ENCODE measurements at regions not wholly inside any gene's neighbourhood (a gene's known extent, or its start where the extent isn't known, plus 50 kb on each side); places are given as distances from the start of the nearest gene placed in this dataset.
"Not testable (repeated sequence)": the region's sequence is repeated elsewhere in the genome, so short reads cannot be mapped to it uniquely, and the experiment has no call there.

DNA sequence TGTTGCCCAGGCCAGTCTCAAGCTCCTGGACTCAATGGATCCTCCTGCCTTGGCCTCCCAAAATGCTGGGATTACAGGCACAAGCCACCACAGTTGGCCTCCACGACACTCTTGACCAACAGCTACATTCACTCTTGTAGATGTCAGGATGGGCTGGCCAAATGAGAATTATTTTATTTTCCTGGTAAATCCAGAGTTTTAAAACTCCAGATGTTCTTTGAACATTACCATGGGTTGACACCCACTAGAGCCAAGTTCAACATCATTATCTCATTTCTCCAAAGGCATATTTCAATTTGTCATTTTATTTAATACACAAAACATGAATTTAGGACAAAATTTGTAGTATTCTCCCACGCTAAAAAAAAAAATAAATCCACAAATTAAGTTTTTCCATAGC, 56.5 kb upstream of the FOXN3 start:
- Mint-ChIP-seq H3K27me3 (no peaks in the 10 kb centered on the region), H3K9me3 (peaks cover 2% of the 10 kb centered on the region), H3K27ac (peak overlapping the region; percentile 65), H3K4me3 (no peak overlapping the region), H3K36me3 (peaks cover 34% of the 10 kb centered on the region), H3K4me1 (peaks cover 34% of the 10 kb centered on the region)
- DNase-seq, result no peak

DNA sequence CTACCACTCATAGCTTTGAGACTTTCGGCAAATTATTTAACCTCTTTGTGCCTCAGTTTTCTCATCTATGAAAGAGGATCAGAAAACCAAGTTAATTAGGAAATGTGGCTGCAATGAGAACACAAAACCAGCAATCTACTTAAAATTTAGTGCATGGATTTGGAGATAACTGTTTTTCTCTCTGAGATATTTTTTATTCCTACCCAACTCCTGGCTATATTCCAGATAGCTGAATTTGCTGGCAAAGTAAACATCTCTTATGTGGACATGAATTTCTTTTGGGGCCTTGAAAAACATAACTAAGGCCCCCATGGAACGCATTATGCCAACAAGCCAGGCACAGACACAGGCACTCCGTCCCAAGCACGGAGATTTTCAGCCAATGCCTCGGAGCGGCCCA, 53.4 kb upstream of the FOXN3 start:
- Mint-ChIP-seq H3K9me3 (peaks cover 1% of the 10 kb centered on the region), H3K27me3 (no peaks in the 10 kb centered on the region), H3K4me1 (peaks cover 35% of the 10 kb centered on the region), H3K4me3 (no peak overlapping the region), H3K27ac (no peak overlapping the region), H3K36me3 (peaks cover 34% of the 10 kb centered on the region)
- DNase-seq, result no peak

DNA sequence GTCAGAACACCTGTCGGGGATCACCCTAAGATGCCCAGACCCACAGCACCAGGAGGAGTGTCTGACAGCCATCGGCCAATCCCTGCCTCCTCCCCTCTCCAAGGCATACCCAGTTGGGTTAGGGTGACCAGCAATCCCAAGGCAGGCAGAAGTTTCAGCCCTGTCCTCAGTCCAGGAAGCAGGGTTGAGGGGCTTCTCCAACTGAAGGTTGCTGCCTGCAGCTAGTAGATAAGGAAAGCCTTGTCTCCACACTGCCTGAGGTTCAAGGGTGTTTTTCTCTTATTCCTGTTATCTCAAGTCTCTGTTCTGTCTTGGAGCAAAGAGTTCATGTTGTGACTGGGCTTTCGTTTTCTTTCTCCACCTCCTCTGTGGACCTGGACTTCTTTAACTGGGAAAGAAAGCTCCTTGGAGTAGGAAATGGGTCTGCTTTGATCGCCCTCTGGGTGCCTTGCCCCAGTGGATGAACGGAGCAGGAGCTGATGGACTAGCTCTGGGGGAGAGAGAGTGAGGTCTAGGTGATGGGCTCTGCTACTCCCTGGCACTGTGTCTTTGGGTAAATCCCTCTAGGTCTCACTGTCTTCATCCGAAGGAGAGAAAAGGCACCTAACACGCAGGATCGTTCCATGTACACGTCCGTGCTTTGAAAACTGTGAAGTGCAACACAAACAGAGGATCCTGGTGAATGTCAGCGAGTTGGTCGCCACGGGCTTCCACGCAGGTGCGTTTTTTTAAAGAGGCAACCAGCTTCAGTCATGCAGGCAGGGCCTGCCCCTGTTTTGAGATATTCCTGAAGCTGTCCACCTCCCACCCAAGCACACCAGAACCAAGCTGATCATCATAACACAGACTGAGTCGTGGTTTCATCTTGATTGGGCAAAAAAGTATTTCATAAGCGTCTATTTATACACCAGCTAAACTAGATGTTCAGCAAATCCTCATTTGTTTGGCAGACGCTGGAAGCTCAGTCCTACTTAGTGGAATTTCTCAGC, 52.5 kb upstream of the FOXN3 start:
- no peaks in the 10 kb centered on the region for H3K27me3 Mint-ChIP-seq
- no peak for DNase-seq
- H3K9me3 Mint-ChIP-seq, result peaks cover 2% of the 10 kb centered on the region
- no peak overlapping the region for H3K4me3 Mint-ChIP-seq
- peaks cover 43% of the 10 kb centered on the region for H3K36me3 Mint-ChIP-seq
- H3K27ac Mint-ChIP-seq, result no peak overlapping the region
- peaks cover 39% of the 10 kb centered on the region for H3K4me1 Mint-ChIP-seq

DNA sequence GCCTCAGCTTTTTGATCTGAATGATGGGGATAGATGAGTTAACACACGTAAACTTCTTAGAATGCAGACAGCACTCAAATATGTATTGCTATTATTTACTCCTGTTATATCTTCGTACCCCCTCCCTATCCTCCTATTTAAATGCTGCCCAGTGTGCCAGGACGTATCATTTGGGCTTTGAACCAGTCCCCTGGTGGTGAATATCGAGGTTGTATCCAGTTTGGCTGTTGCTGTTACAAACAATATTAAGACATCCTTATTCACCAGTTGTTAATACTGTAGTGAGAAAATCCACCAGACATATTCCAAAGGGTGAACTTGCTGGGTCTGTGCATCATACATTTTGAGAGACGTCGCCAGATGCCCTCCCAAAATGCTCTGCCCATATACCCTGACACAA, 51.5 kb upstream of the FOXN3 start:
- peaks cover 39% of the 10 kb centered on the region for H3K36me3 Mint-ChIP-seq
- DNase-seq, result no peak
- H3K4me1 Mint-ChIP-seq, result peaks cover 37% of the 10 kb centered on the region
- H3K4me3 Mint-ChIP-seq, result no peak overlapping the region
- H3K9me3 Mint-ChIP-seq, result peaks cover 1% of the 10 kb centered on the region
- H3K27me3 Mint-ChIP-seq, result no peaks in the 10 kb centered on the region
- no peak overlapping the region for H3K27ac Mint-ChIP-seq

DNA sequence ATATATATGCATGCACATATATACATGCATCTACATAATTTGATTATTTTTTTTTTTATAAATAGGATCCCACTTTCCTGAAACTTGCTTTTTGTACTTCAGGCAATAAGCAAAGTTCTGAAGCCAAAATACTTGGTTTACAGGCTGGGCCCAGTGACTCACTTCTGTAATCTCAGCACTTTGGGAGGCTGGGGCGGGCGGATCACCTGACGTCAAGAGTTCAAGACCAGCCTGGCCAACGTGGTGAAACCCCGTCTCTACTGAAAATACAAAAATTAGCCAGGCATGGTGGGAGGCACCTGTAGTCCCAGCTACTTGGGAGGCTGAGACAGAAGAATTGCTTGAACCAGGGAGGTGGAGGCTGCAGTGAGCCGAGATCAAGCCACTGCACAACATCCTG, 51.0 kb upstream of the FOXN3 start:
- H3K4me3 Mint-ChIP-seq, H3K27me3 Mint-ChIP-seq, H3K27ac Mint-ChIP-seq, H3K9me3 Mint-ChIP-seq, DNase-seq: not testable (repeated sequence)
- Mint-ChIP-seq H3K36me3 (peaks cover 36% of the 10 kb centered on the region), H3K4me1 (peaks cover 37% of the 10 kb centered on the region)

DNA sequence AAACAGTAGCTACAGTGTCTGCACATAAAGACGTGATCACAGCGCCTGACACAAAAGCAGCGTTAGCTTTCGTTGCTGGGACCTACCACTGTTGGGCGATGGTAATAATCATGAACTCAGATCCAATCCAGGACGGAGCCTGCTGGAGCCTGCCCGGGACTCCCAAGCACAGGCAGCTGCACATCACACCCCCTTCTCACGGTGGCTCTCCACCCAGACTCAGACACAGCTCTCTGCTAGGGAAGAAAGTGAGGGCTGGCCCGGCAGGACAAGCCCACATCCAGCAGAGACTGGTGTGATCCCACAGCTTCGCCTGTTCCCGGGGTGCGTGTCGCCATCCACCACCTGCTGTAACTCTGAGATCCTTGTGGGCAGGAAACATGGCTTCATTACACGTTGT, 49.9 kb upstream of the FOXN3 start:
- Mint-ChIP-seq H3K4me3 (no peak overlapping the region), H3K36me3 (peaks cover 36% of the 10 kb centered on the region), H3K9me3 (peaks cover 1% of the 10 kb centered on the region), H3K27ac (peak overlapping the region; percentile 85), H3K4me1 (peaks cover 42% of the 10 kb centered on the region), H3K27me3 (no peaks in the 10 kb centered on the region)
- no peak for DNase-seq
